HG03460 (cell line): ENCODE measurements at regions not wholly inside any gene's neighbourhood (a gene's known extent, or its start where the extent isn't known, plus 50 kb on each side); places are given as distances from the start of the nearest gene placed in this dataset.

Experiments used
- ATAC-seq: cut with Tn5 transposase; IDR thresholded peaks from one replicate; pipeline ENCODE4 v1.9.1; 2021; ENCODE audit not compliant: unreplicated experiment

DNA sequence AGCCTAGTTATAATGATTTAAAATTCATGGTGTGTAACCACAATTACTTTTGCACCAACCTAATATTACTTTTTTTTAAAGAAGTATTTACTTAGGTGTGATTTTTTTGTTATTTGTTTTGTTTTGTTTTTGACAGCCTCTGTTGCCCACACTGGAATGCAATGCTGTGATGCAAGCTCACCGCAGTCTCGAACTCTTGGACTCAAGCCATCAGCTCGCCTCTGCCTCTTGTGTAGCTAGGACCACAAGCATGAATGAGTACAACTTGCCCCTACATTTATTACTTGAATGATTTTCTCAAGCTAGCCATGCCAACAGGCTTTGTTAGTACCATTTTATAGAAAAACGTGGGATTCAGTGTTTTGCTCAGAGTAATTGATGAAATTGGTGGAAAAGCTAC, 488.8 kb upstream of the CPEB2 start:
- no peak for ATAC-seq

DNA sequence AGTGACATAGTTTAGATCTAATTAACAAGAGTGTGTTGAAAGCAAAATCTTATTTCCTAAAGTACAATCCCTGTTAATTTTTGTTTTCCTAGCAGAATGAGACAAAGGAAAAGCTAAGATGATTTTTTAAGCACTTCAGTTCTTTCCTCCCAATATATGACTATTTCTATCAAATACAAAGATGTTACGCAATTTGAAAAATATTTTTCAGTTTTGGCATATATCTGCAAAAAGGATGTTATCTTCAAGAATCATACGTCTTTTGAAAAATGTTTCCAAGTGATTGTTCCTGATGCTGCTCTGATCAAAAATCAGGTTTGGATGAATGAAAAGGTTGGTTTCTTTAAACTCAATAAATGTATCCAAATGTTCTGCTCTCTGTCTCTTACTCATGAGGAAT, 486.7 kb upstream of the CPEB2 start:
- ATAC-seq, result no peak

DNA sequence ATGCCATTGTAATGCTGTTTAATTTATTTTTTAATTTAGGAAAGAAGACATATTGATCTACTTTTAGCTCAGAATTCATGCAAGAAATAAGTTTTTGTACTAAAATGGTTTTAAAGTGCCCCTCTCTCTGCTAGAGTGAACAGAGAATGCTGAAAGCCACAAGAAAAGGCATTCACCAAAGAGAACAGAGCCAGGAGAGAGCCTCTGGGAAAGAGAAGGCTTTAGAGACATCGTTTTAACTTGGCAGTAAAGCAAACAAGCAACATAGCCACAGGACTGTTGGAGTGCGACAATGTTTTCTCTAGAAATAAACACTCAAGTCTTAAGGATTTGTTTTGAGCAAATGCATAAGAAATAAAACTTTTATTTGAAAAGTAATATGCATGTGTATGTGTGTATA, 484.1 kb upstream of the CPEB2 start:
- no peak for ATAC-seq

DNA sequence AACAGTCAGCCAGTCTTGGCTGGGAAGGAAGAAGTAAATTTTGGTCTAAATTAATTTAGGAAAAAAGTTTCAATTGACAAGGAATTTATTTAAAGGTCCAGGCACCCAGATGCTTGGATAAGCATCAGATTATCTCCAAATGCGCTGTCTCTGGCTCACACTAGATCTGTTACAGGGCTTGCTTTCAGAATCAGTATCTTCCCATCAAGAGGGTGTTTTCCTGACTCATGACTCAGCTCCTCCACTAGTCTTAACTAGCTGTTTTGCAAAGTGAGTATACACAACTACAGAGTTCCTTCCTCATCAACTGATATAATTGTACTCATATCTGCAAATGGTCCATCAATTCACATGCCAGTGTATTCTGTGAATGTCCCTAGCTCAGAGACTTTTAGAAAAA, 482.1 kb upstream of the CPEB2 start:
- ATAC-seq, result no peak

DNA sequence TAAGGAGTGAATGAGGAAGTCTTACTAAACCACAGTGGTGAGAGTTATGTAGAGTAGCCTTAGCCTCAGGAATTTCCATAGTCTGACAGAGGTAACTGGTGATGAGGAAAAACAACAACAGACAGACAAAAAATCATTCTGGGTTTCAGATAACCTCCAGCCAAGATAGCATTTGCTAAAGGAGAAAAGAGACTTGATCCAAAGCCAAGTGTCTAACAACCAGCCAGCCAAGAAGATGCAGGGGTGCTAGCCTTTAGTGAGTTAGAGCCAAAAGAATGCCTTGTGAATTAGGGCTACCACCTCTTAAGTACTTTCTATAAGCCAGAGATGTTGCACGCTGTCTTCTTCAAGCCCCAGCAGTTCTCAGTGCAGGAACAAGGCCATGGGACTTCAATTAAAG, 478.0 kb upstream of the CPEB2 start:
- no peak for ATAC-seq

DNA sequence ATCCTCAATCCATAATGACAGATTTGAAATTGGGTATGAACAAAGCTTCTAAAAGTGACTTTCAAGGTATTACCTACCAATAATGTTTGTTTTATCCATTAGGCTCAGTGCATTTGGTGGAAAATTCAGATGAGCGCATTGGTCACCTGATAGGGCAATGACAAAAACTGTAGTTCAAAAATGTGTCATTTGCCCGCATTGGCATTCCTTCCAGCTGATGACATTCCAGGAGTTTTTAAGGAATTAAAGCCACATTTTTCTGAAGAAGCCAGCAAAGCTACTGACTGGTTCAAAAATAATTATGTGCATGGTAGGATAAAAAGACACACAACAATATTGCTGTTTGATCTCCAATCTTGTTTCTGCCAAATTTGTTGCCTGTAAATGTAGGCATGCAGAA, 473.4 kb upstream of the CPEB2 start:
- no peak for ATAC-seq

DNA sequence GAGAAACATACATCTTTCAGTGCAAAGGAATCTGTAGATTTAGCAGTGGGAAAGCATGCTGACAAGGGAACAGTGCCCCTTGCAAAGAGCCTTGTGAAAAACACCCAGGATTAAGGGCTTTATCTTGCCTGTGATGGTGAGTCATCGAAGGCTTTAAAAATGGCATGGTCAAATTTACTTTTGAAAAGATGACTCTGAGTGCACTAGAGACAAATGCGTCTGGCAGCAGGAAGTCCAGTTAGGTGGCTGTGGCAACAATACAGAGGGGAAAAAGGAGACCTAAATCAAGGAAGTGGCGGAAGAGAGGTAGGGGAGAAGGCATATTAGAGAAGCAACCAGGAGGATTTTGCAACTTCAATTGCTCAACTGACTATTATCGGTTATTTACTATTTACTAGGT, 472.6 kb upstream of the CPEB2 start:
- no peak for ATAC-seq

DNA sequence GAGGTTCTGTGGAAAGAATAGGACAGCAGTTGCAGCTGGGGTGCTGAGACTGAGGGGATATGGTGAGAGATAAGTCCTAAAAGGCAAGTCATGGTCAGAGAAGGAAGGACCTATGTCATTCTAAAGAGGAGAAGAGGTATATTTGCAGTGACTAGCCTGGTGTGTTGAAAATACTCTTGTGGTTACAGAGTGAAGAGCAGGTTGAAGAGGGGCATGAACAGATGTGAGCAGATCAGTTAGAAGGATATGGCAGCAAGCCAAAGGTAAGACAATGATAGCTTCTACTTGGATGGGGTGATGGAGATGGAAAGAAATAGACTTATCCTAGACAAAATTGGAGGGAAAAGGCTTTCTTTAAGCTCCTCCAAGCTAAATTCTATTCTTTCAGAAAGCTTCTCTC, 469.8 kb upstream of the CPEB2 start:
- no peak for ATAC-seq

DNA sequence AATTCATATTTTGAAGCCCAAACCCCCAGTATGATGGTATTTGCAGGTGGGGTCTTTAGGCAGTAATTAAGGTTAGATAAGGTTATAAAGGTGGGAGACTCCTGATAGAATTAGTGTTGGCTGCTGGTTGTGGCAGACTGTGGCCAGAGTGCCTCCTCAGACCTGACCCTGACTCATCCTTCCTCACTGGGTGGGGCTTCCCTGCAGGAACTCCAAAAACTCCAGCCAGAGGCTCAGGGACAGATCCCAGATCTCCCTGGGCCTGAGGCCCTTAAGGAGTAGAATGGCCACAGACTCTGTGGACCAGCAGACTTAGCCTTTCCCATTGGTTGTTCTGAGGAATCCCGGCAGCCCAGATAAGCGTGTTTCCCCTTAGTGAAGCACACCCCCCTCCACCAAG, 463.0 kb upstream of the CPEB2 start:
- no peak for ATAC-seq

DNA sequence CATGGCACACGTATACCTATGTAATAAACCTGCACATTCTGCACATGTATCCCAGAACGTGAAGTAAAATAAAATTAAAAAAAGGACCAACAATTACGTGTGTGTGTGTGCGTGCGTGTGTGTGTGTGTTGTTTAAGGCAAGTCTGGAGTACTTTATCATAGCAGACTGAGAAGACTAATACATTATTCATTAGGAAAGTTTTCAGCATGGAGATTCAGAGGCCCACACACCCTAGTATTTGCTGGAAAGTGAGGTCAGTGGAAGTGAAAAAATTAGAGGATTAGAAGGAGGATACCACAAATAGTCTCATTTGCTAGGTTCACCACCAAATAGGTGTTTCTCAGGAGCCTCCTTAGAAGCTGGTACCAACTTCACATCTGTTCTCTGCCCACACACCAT, 457.1 kb upstream of the CPEB2 start:
- no peak for ATAC-seq

DNA sequence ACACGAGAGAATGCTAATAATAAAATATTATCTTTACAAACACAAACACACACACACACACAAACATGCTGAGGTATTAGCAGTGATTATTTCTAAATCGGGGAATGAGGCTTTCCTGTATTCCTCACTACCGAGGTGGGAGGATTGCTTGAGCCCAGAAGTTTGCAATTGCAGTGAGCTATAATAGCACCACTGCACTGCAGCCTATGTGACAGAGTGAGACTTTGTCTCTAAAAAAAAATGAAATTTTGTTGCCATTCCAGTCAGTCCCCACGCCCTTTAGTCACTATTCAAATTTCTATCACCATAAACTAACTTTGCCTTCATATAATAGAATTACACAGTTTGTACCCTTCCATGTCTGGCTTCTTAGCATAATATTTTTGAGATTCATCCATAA, 456.5 kb upstream of the CPEB2 start:
- no peak for ATAC-seq

DNA sequence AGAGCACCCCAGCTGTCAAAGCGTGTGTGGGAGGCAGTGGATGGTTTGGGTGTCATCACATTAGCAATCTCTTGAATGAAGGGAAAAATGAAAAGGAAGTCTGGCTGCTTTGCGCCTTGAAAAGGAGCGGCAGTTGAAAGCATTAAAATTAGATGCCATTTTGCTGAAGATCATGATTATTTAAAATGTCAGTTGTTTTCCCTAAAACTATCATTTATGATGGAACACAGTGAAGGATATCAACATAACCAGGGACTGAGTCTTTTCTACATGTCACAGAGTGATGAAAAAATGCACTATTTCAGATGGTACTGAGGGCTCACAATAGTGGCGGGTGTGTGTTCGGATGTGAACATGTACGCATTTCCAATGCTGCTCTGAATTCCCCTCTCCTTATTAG, 450.2 kb upstream of the CPEB2 start:
- ATAC-seq, result no peak

DNA sequence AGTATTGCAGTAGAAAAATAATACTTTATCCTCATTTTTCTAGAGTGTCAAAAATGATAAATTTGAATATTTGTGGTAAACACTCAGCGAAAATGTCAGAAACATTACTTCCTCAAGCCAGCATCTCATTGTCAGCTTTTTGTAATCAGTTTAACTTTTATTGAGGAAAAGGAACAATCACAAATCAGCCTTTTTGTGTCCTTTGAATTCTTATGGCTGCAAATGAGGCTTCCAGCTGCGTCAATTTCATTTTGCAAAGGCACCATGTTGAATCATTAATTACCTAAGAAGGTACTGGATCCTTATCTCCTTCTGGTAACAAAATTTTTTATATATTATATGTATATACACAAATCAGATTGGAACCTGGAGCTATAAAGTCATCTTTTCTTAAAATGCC, 442.6 kb upstream of the CPEB2 start:
- no peak for ATAC-seq

DNA sequence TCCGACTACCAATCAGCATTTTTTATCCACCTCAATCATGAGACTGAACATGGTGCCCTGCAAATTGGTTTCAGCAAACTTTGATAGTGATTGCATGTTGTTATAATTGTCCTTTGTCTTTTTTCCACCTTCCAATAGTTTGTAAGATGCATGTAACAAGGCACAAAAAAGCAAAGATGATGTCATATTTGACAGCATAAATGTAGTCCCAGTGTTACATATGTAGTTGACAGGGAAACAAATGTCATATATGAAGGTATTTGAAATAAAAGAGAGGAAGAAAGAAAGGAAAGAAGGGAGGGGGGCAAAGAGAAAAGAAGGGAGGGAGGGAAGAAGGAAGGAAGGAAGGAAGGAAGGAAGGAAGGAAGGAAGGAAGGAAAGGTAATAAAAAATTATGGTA, 441.7 kb upstream of the CPEB2 start:
- no peak for ATAC-seq

DNA sequence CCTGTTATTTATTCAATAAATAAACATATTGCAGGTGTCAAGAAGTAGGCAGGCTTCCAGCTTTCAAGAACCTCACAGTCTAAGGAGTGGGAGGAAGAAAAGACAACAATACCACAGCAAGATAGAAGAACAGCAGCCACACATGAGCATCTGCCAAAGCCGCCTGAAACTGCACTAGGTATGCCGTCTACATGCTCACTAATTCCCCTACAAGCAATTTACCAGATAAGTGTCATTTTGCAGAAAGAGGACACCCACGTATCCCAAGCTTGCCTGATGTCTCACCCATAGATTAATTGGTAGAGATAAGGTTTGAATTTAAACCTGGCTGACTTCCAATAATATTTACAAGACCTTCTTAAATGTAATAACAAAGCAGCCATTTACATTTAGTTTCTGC, 439.4 kb upstream of the CPEB2 start:
- no peak for ATAC-seq

DNA sequence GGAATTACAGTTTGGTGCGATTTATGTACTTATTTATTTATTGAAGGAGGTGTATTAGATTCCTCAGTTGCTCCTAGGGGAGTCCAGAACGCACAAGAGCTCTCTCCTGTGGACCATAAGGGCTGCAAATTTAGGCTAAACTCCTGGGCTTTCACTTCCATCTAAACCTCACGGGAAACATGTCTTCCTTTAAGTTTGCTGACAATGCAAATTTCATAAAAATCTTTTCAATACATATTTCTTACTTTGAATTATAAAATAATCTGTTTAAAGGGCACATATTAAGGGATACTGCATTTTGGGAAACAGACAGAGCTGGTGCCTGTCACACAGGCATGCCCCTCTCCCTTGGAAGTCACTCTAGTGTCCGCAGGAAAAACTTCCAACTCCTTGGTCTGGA, 438.0 kb upstream of the CPEB2 start:
- no peak for ATAC-seq

DNA sequence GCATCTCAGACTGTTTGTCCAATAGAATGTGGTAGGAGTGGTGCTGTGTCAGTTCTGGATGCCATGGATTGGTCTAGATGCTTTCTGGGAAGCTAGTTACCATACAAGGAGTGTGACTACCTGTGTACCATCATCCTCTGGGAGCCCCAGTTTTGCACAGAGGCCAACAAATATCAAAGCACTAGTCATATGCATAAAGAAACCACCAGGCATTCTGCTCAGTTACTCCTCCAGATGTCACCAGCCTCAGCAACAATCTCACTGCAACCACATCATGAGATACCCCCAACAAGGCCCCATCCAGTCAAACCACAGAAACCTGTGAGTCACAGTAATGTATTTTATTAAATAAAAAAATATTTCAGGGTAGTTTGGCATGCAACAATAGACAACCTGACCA, 435.8 kb upstream of the CPEB2 start:
- ATAC-seq, result no peak

DNA sequence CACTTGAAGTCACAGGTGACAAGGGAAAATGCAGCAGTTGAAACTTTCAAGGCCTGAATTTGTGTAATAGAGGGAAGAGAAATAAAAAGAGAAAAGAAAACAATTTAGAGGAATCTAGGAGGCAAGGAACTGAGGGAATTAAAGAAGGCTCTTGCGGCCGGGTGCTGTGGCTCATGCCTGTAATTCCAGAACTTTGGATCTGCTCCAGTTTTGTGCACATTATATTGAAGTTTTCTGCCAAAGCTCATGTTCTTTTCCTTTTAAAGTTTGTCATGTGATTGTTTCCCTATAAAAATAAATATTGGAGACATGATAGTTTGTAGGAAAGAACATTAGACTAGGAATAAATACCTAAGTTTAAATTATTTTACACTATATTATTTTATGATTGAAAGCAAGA, 433.9 kb upstream of the CPEB2 start:
- ATAC-seq, result no peak

DNA sequence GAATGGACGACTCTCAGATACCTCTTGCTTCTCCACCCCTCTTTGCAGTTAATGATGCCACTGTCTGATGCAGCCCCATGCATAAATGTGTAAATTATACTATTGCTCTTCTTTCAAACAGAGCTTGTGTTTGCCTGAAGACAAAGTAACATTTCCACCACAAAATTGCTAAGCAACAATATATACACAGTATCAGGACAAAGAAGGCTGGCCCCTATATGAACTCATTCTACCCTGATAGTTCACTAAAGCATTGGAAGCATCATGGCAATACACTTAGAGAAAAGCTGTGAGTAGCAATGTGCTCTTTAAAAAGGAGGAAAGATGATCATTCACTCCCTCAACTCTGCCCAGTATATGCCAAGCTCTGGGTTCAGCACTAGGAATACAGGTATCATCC, 427.0 kb upstream of the CPEB2 start:
- no peak for ATAC-seq

DNA sequence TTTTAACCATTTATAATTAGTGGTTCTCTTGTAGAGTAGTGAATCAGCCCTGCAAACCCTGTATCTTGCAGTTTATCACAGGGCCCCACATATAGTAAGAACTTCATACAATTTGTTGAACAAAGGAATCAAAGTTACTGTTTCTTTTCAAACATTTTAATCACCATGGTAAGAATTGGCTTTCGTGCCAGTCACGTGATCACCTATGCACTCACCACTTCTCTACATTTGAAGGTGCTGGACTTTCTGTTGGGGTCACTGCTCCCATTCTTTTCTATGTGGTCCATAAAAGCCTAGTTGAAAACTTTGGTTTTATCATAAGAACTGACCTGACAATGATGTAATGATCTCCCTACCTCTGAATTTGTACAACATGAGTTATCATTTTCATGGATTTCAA, 426.4 kb upstream of the CPEB2 start:
- no peak for ATAC-seq

DNA sequence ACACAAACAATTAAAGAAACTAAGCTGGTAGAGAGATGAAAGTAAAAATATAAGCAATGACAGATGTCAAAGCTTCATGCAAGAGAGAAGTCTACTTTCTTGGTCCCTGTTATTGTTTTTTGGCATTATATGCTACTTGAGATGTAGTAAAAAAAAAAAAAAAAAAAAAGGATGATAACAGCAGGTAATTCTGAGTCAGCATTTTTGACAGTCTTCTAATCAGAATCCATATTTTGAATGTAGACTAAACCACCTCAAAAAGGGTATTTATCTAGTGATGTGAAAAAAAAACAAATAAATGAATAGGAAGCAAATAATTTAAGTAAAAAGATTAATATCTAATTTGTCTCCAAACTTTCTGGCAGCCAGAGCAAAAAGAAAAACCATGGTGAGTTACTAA, 422.2 kb upstream of the CPEB2 start:
- ATAC-seq, result no peak

DNA sequence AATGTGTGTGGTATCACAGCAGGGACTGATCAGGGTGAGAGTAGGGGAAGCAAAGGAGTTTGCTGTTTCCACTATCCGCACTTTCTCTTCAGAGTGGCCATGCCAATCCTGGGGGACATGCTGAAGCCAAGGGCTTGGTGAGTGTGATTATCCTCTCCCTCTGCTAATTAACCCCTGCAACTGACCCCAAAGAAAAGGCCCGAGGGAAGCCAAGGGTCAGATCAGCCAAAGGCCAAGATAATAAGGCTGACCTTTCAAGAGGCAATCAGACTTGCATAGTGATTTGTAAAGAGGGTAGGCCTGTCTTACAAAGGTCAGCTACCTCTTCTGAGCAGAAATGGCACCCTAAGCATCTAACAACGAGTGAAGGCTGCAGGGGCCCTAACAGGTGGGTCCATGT, 420.5 kb upstream of the CPEB2 start:
- ATAC-seq, result no peak

DNA sequence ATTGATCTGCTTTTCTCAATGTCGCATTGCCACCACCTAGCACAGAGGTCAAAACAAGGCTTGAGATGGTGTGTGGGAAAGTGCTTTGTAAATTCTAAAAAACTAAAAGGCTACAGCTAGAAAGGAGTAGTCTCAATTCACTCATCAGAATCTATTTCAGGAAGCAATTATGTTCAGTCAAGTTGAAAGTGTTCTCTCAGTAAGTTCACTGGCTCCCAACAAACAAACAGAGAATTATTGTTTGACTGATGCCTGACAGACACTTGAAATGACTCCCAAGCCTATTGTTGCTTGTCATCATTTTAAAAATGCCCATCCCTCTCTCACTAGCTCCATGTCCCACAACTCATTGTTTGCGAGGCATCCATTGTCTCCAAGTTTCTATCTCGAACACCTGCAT, 419.6 kb upstream of the CPEB2 start:
- ATAC-seq, result no peak

DNA sequence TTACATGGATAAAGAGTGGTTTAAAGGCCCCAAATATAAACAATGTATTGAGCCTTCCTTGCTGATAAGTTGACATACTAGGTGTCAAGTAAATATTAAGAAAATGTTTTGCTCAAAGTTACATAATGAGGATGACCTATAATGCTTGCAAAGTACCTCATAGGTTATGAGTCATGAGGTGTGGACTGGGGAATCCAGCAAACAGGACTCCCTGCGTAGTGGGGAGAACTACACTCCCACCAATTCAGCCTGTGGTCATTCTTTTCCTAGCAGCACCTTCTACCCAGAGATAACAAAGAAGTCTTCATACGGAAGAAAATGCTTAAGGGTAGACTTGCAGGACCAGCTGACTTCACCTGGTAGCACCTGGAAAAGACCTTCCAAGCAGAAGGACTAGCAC, 418.9 kb upstream of the CPEB2 start:
- ATAC-seq, result no peak
